Activated CD8-positive, alpha-beta memory T cell treated with anti-CD3 and anti-CD28 coated beads for 1 hour (primary cell): ENCODE measurements at regions not wholly inside any gene's neighbourhood (a gene's known extent, or its start where the extent isn't known, plus 50 kb on each side); places are given as distances from the start of the nearest gene placed in this dataset.

Experiments used
- DNase-seq, 2 donors: peaks; one replicate each; pipeline ENCODE4 v3.0.0-alpha.2; 2020; ENCODE audit warnings: low read depth in 1 of 2; ENCODE audit errors: extremely low read depth in 1 of 2

- DNase-seq = no peak
Measured at GRCh38 chr1:47551971-47552528, 114.2 kb downstream of the FOXD2 start.

GRCh38 chr1:47554082-47554481, 116.2 kb downstream of the FOXD2 start:
- DNase-seq = no peak

GRCh38 chr1:47554901-47555300, 117.1 kb downstream of the FOXD2 start:
- DNase-seq = no peak

- no peak for DNase-seq
Measured at GRCh38 chr1:47555306-47555705, 117.5 kb downstream of the FOXD2 start.

- no peak for DNase-seq
Measured at GRCh38 chr1:47555841-47556560, 118.2 kb downstream of the FOXD2 start.

- no peak for DNase-seq
Measured at GRCh38 chr1:47557066-47557465, 119.2 kb downstream of the FOXD2 start.

- no peak for DNase-seq
Measured at GRCh38 chr1:47558601-47559593, 121.1 kb downstream of the FOXD2 start.

GRCh38 chr1:47559944-47560695, 122.3 kb downstream of the FOXD2 start:
- DNase-seq = no peak

GRCh38 chr1:47561523-47562007, 123.7 kb downstream of the FOXD2 start:
- DNase-seq = no peak

GRCh38 chr1:47562147-47562546, 124.3 kb downstream of the FOXD2 start:
- DNase-seq = no peak

GRCh38 chr1:47562799-47563198, 125.0 kb downstream of the FOXD2 start:
- DNase-seq = no peak

GRCh38 chr1:47563201-47563600, 125.4 kb downstream of the FOXD2 start:
- DNase-seq = no peak

GRCh38 chr1:47564570-47564969, 126.7 kb downstream of the FOXD2 start:
- DNase-seq = no peak

- DNase-seq = no peak
Measured at GRCh38 chr1:47565092-47565491, 127.2 kb downstream of the FOXD2 start.

GRCh38 chr1:47565676-47566075, 127.8 kb downstream of the FOXD2 start:
- no peak for DNase-seq

GRCh38 chr1:47568763-47569162, 130.9 kb downstream of the FOXD2 start:
- no peak for DNase-seq

GRCh38 chr1:47569261-47569660, 131.4 kb downstream of the FOXD2 start:
- no peak for DNase-seq

GRCh38 chr1:47569681-47570470, 132.0 kb downstream of the FOXD2 start:
- no peak for DNase-seq

- DNase-seq = no peak
Measured at GRCh38 chr1:47571161-47571560, 133.3 kb downstream of the FOXD2 start.

GRCh38 chr1:47571952-47572351, 134.1 kb downstream of the FOXD2 start:
- DNase-seq = no peak
